SIG-M5 treated with dmso at 0.1 percent for 504 hours (cell line): ENCODE measurements at regions not wholly inside any gene's neighbourhood (a gene's known extent, or its start where the extent isn't known, plus 50 kb on each side); places are given as distances from the start of the nearest gene placed in this dataset.
"Not testable (repeated sequence)": the region's sequence is repeated elsewhere in the genome, so short reads cannot be mapped to it uniquely, and the experiment has no call there.

ENCODE experiments used
- DNase-seq: peaks from one replicate; lab custom pipeline; 2025; ENCODE audit not compliant: unreplicated experiment; lab: John Stamatoyannopoulos, UW

- DNase-seq: not testable (repeated sequence)
These were observed 89.4 kb upstream of the MAMLD1 start for GRCh38 chrX:150273575-150274294.

GRCh38 chrX:150282953-150283352 lies 80.2 kb upstream of the MAMLD1 start:
- DNase-seq: no peak

GRCh38 chrX:150291014-150291413 lies 72.1 kb upstream of the MAMLD1 start:
- DNase-seq: no peak

- no peak for DNase-seq
These were observed 69.7 kb upstream of the MAMLD1 start for GRCh38 chrX:150293311-150294013.

- no peak for DNase-seq
These were observed 64.1 kb upstream of the MAMLD1 start for GRCh38 chrX:150298841-150299551.

GRCh38 chrX:150299579-150299978 lies 63.5 kb upstream of the MAMLD1 start:
- DNase-seq: no peak

- no peak for DNase-seq
These were observed 59.6 kb upstream of the MAMLD1 start for GRCh38 chrX:150303386-150304097.

GRCh38 chrX:150306002-150306401 lies 57.1 kb upstream of the MAMLD1 start:
- DNase-seq: no peak

GRCh38 chrX:150308041-150308440 lies 55.1 kb upstream of the MAMLD1 start:
- DNase-seq: no peak

- no peak for DNase-seq
These were observed 54.5 kb upstream of the MAMLD1 start for GRCh38 chrX:150308532-150309157.

- no peak for DNase-seq
These were observed 52.7 kb upstream of the MAMLD1 start for GRCh38 chrX:150310417-150310816.

- no peak for DNase-seq
These were observed 52.2 kb upstream of the MAMLD1 start for GRCh38 chrX:150310881-150311280.

GRCh38 chrX:150312931-150313330 lies 50.2 kb upstream of the MAMLD1 start:
- no peak for DNase-seq
